ENCODE measurements at regions not wholly inside any gene's neighbourhood (a gene's known extent, or its start where the extent isn't known, plus 50 kb on each side); places are given as distances from the start of the nearest gene placed in this dataset.
"Not testable (repeated sequence)": the region's sequence is repeated elsewhere in the genome, so short reads cannot be mapped to it uniquely, and the experiment has no call there.

DNA sequence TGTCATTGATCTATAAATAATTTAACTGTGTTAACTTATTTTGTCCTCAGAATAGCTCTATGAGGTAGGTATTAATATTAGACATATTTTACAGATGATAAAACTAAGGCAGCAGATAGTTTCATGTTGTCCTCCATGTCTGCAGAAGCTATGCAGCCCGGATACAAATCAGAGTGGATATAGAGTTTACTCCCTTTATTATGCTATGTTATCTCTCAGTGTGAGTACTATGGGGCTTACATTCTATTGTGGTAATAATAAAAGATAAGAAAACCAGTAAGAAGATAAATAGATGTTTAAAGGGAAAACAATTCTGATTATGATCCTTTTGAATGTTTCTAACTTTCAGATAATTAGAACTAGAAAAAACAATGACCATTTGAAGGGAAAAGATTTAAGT is 979.8 kb upstream of the CITED2 start:
- no peak for DNase-seq

- DNase-seq, result no peak
Measured at GRCh38 chr6:140353536-140353935, 979.1 kb upstream of the CITED2 start.

- no peak for DNase-seq
Measured at GRCh38 chr6:140346428-140346827, 972.0 kb upstream of the CITED2 start.

- DNase-seq, result no peak
Measured at GRCh38 chr6:140345935-140346334, 971.5 kb upstream of the CITED2 start.

- DNase-seq, result no peak
Measured at GRCh38 chr6:140344142-140344913, 969.9 kb upstream of the CITED2 start.

DNA sequence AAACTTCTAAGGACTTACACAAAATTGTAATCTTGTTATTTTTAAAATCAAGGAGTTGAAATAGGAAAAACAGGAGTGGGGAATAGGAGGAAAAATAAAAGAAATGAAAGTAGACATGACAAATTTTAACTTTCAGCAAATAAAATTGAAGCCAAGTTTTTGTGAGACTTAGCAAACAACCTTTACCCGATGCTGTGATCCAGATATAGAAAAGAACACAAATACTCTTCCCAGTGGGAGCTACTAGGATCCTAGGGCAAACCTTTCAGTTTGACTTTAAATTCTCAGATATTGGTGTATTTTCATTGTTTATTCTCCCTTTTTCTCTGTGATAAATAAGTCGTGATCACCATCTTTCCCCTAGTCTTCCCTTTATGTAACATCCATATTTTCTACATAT is 968.7 kb upstream of the CITED2 start:
- no peak for DNase-seq

DNA sequence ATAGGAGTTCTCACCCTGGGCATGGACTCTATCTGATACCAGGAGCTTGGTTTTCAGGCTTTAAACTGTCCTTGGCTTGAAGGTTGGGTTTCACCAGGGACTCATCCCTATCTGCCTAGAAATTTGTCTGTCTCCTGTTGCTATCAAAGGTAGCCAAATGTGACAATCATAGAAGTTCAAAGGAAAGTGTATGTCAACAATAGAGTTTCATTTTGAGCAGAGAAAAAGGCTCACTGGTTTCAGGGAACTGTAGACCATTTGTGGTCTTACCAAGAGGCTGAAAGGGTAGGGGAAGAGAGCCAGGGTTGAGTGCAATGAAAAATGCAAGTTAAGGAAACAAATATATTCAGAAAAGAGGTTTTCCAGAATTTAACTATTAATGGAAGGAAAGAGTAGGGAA is 966.8 kb upstream of the CITED2 start:
- no peak for DNase-seq

GRCh38 chr6:140340795-140341194 is 966.3 kb upstream of the CITED2 start:
- no peak for DNase-seq

DNA sequence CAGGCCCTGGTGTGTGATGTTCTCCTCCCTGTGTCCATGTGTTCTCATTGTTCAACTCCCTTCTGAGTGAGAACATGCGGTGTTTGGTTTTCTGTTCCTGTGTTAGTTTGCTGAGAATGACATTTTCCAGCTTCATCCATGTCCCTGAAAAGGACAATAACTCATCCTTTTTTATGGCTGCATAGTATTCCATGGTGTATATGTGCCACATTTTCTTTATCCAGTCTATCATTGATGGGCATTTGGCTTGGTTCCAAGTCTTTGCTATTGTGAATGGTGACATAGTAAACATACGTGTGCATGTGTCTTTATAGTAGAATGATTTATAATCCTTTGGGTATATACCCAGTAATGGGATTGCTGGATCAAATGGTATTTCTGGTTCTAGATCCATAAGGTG is 964.6 kb upstream of the CITED2 start:
- not testable (repeated sequence) for DNase-seq

- DNase-seq, result no peak
Measured at GRCh38 chr6:140321891-140322290, 947.4 kb upstream of the CITED2 start.

DNA sequence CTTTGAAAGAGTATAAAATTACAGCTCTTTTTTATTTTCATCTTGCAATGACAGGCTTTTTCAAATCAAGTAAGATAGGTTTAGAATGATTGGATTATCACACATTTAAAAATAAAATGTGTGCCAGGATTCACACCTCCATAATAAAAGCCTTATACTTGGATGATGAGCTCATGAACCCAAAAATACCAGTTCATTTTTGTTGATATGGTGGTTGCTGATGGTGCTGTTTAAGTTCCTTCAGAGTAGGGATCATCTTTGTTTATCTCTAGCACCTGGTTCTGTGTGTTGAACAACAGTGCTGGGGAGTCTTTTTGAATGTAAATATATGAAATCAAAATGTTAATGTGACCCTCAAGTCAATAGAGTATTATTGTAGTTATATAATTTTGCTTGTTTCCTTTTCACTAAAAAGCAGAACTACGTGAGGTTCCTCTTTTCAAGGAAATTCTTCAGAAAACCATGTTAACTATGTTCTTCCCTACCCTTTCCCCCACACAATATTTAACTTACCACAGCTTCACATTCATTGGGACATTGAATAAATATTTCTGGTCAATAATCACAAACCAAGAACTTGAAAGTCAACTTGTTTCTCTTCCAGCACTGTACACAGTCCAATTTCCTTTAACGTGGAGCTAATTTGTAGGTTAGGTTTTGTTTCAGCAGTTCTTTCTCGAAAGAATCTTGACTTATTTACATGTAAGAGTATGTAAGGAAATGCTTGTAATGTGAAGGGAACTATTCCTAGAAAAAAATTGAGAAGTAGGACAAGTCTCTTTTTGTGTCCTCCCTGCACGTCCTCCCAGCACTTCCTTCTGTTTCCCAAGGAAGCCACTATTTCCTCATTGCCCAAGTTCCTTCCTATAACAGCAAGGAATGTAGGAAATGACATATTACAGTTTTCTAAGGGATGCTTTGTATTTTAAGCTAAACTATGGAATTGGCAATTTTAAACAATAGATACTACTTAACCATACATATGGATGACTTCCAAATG is 945.9 kb upstream of the CITED2 start:
- no peak for DNase-seq

- DNase-seq, result no peak
Measured at GRCh38 chr6:140319209-140319608, 944.8 kb upstream of the CITED2 start.

DNA sequence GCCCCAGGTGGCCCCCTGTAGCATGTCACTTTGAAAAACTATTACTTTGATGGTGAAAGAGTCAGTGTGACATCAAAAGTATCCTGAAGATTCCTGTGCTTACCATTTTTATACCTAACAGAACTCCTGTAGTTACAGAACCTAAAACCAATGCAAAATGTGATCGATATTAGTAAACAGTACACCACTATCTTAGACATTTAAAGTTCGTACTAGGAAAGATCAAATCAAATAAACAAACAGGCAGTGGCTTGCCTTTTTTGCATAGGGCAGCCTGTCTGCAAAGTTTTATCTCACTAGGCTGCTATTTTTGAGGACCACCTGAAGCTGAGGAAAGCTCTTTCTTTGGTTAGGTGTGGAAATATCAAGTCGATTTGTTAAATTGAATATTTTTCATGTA is 944.0 kb upstream of the CITED2 start:
- no peak for DNase-seq

DNA sequence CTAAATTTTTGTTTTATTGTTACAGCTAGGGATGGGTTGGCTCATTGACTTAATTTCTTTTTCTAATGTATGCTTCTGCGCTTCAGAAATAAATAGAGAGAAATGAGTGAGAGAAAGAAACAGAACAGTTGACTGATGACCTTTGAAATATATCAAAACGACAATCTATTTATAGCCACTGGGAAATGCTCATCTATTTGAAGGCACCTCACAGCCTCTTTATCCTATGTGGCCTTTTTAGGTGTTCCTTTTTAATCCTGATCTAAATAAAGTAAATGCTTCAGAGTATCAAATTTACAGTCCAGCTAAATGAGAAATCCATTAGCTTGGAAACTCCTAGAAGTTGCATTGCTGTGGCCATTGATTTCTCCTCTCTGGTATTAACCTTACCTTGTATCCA is 943.5 kb upstream of the CITED2 start:
- DNase-seq, result no peak

DNA sequence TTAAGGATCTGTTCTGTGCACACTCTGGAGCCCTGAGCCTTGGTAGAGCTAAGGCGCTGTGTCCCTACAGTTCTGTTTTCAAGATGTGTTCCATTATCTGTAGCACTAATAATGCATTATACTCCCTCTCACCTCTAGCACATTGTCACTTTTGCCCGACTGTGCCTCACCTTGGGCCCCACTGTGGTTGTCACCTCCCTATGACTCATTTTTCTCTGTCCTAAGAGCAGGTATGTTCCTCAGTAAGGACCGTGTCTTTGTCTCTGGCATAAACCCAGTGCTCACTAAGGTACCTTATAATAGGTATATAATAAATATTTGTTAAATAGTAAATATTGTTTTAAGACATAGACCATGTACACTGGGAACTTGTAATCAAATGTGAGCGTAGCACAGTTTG is 942.5 kb upstream of the CITED2 start:
- no peak for DNase-seq

- no peak for DNase-seq
Measured at GRCh38 chr6:140314682-140315081, 940.2 kb upstream of the CITED2 start.

DNA sequence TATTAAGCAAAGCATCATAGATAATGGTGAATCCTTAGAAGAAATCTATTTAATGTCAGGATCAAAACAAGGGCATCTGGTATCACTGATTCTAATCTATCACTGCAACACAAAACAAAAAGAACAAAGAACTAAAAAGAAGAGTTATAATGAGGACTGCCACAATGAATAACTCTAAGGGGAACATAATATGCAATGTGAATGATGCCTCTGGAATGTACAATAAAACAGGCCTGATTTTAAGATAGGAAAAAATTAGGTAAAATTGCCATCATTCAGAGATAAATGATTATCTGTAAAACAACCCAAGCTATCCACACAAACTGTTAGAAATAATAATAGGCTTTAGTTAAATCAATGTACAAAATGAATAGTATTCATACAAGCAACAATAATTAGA is 936.7 kb upstream of the CITED2 start:
- no peak for DNase-seq

GRCh38 chr6:140303218-140303949 is 928.9 kb upstream of the CITED2 start:
- no peak for DNase-seq

DNA sequence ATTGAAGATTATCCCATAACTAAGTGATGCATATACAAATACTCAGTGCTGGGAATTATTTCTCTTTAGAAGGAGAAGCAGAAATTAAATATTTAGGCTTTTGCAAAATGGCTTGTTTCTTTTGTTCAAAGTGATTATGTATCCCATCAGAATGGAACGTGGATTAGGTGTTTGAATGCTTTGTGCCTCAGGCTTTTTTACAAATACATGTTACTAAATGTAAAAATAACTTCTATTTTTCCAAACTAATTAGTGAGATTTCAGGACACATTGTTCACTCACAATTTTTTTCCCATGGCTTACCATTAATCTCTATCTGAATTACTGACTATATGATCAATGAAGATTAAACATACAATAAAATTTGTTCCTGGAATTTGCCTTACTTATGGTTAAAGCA is 925.9 kb upstream of the CITED2 start:
- no peak for DNase-seq

- no peak for DNase-seq
Measured at GRCh38 chr6:140289186-140289585, 914.7 kb upstream of the CITED2 start.

DNA sequence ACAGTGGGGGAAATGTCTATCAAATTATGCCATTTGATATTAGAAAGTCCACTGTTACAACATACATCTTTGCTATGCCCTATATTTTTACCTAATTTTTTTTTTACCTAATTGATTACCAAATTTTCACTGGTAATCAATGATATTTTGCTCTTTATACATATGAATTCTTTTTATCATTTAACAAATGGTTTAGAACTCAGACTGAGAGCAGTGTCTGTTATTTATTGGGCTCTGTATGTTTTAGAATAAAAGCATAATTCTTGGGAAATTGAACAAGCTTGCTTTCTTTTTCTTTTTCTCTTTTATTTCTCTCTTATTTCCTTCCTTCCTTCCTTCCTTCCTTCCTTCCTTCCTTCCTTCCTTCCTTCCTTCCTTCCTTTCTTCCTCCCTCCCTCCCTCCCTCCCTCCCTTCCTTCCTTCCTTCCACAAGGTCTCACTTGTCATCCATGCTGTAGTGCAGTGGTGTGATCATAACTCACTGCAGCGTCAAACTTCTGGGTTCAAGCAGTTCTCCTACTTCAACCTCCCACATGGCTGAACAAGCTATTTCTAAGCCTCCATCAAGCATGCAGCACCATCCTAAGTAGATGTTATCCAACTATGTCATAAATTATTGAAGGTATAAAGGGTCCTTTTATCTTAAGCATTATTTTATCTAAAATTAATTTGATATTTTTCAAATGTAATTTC is 911.7 kb upstream of the CITED2 start:
- DNase-seq, result no peak

- DNase-seq, result no peak
Measured at GRCh38 chr6:140285471-140285870, 911.0 kb upstream of the CITED2 start.

DNA sequence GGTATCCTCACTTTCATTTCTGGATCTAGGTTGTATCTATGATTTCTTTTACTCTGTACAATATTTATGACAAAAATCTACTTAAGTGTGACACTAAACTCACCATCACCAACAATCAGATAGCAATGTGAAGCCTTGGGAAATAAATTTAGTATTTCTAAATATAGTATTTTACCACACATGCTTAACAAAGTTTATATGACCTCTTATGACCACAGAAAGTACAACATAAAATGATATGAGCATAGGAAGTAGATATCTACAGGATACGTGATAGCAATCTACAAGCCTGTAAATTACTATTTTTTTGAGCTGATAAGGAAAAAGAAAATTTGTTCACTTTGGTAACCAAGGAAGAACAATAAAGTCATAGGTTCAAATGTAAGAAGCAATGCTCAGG is 910.4 kb upstream of the CITED2 start:
- no peak for DNase-seq

Data from femur (tissue), 1 donor.